Liver (tissue), 3 donors: ENCODE measurements at regions not wholly inside any gene's neighbourhood (a gene's known extent, or its start where the extent isn't known, plus 50 kb on each side); places are given as distances from the start of the nearest gene placed in this dataset.

Experiments
- EGR1 ChIP-seq, 2 donors: IDR thresholded peaks; 2 replicates each; pipeline ENCODE4 v1.6.1; 2016 to 2018; ENCODE audit warnings: antibody characterized with exemption in 2 of 2, low read depth in 2 of 2
- GABPA ChIP-seq, 2 donors: IDR thresholded peaks in 1 of 2; conservative IDR thresholded peaks in 1 of 2; 2 replicates each; pipeline ENCODE4 v1.6.1; 2016; ENCODE audit warnings: antibody characterized with exemption in 2 of 2, mild to moderate bottlenecking in 1 of 2, moderate library complexity in 1 of 2
- RAD21 ChIP-seq, 2 donors: IDR thresholded peaks; 2 replicates each; pipeline ENCODE4 v1.6.1; 2016; ENCODE audit warnings: antibody characterized with exemption in 2 of 2, mild to moderate bottlenecking in 2 of 2
- SP1 ChIP-seq: IDR thresholded peaks from 2 replicates; pipeline ENCODE4 v1.6.1; 2018; ENCODE audit warnings: antibody characterized with exemption, mild to moderate bottlenecking
- TAF1 ChIP-seq: conservative IDR thresholded peaks from 2 replicates; pipeline ENCODE4 v1.6.1; 2016; ENCODE audit warnings: antibody characterized with exemption, mild to moderate bottlenecking
- TF ChIP-seq, protein P1 (sequence below): fragments of 150-350 bp; IDR thresholded peaks from 2 replicates; pipeline ENCODE4 v1.5.1; 2017; ENCODE audit warnings: improper control_type of control experiment, low read depth, low read length; ENCODE audit not compliant: missing input control
- TF ChIP-seq, protein P2 (sequence below): IDR thresholded peaks from 2 replicates; pipeline ENCODE4 v1.6.1; 2016; ENCODE audit warnings: antibody characterized with exemption
- TF ChIP-seq, protein P3 (sequence below): IDR thresholded peaks from 2 replicates; pipeline ENCODE4 v1.6.1; 2016; ENCODE audit warnings: antibody characterized with exemption, mild to moderate bottlenecking
- donor health status: healthy.
- donor health status: healthy.

DNA sequence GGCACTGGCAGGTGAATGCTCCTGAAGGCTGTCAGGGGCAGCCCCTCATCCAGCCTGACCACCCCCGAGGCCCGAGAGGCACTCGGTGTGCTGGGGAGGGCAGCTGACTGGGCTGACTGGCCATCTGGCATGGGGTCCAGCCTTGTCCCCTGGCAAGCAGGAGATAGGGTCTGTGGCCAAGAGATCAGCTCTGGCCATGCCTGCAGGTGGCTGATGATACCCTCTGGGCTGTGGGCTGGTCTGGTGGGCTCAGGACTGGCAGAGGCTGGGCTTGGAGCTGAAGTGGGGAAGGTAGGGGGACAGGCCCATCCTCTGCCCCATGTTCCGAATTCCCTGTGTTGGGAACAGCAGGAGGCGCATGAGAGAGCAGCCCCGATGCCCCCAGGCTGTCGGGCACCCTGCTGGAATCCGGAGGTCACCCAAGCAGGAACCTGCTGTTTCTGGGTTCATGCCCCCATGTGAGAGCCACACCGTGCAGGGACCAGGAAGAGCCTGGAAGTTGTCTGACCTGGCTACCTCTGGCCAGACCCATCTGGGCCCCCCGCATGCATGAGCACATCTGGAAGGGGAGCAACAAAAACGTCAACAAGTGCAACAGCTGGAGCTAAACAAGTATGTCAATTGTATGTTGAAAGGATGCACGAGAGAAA is 527.0 kb downstream of the TBC1D22A start:
- TF ChIP-seq SP1 (no peak), RAD21 (IDR thresholded peaks at IDR 0.05) (no peak), EGR1 (IDR thresholded peaks at IDR 0.05; ENCODE audit: low read depth in 2 of 2) (no peak), TAF1 (no peak), GABPA (IDR thresholded peaks at IDR 0.05 in 1 of 2, conservative IDR thresholded peaks at IDR 0.05 in 1 of 2) (no peak)
- TF ChIP-seq, protein P1, sequence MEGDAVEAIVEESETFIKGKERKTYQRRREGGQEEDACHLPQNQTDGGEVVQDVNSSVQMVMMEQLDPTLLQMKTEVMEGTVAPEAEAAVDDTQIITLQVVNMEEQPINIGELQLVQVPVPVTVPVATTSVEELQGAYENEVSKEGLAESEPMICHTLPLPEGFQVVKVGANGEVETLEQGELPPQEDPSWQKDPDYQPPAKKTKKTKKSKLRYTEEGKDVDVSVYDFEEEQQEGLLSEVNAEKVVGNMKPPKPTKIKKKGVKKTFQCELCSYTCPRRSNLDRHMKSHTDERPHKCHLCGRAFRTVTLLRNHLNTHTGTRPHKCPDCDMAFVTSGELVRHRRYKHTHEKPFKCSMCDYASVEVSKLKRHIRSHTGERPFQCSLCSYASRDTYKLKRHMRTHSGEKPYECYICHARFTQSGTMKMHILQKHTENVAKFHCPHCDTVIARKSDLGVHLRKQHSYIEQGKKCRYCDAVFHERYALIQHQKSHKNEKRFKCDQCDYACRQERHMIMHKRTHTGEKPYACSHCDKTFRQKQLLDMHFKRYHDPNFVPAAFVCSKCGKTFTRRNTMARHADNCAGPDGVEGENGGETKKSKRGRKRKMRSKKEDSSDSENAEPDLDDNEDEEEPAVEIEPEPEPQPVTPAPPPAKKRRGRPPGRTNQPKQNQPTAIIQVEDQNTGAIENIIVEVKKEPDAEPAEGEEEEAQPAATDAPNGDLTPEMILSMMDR: no peak
- TF ChIP-seq, protein P2, sequence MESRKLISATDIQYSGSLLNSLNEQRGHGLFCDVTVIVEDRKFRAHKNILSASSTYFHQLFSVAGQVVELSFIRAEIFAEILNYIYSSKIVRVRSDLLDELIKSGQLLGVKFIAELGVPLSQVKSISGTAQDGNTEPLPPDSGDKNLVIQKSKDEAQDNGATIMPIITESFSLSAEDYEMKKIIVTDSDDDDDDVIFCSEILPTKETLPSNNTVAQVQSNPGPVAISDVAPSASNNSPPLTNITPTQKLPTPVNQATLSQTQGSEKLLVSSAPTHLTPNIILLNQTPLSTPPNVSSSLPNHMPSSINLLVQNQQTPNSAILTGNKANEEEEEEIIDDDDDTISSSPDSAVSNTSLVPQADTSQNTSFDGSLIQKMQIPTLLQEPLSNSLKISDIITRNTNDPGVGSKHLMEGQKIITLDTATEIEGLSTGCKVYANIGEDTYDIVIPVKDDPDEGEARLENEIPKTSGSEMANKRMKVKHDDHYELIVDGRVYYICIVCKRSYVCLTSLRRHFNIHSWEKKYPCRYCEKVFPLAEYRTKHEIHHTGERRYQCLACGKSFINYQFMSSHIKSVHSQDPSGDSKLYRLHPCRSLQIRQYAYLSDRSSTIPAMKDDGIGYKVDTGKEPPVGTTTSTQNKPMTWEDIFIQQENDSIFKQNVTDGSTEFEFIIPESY: no peak
- TF ChIP-seq, protein P3, sequence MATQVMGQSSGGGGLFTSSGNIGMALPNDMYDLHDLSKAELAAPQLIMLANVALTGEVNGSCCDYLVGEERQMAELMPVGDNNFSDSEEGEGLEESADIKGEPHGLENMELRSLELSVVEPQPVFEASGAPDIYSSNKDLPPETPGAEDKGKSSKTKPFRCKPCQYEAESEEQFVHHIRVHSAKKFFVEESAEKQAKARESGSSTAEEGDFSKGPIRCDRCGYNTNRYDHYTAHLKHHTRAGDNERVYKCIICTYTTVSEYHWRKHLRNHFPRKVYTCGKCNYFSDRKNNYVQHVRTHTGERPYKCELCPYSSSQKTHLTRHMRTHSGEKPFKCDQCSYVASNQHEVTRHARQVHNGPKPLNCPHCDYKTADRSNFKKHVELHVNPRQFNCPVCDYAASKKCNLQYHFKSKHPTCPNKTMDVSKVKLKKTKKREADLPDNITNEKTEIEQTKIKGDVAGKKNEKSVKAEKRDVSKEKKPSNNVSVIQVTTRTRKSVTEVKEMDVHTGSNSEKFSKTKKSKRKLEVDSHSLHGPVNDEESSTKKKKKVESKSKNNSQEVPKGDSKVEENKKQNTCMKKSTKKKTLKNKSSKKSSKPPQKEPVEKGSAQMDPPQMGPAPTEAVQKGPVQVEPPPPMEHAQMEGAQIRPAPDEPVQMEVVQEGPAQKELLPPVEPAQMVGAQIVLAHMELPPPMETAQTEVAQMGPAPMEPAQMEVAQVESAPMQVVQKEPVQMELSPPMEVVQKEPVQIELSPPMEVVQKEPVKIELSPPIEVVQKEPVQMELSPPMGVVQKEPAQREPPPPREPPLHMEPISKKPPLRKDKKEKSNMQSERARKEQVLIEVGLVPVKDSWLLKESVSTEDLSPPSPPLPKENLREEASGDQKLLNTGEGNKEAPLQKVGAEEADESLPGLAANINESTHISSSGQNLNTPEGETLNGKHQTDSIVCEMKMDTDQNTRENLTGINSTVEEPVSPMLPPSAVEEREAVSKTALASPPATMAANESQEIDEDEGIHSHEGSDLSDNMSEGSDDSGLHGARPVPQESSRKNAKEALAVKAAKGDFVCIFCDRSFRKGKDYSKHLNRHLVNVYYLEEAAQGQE: no peak
